ENCODE measurements at regions not wholly inside any gene's neighbourhood (a gene's known extent, or its start where the extent isn't known, plus 50 kb on each side); places are given as distances from the start of the nearest gene placed in this dataset.

DNA sequence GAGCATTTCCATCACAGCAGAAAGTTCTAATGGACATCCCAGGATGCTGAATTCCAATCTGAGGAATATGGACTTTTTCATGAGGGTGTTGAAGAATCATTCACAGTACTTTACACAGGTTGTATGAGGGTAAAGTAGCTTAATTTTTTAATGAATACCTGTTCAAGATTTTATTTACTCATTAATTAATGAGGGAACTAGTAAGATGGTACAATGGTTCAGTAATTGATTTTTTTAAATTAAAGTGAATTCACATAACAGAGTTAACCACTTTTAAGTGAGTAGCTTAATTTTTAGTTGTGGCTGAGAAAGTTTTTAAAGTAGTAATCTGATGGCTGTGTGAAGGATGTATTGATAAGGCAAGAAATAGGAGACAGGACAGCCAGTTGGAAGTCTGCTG lies 266.5 kb downstream of the GFRA1 start:
- no peak for DNase-seq

DNA sequence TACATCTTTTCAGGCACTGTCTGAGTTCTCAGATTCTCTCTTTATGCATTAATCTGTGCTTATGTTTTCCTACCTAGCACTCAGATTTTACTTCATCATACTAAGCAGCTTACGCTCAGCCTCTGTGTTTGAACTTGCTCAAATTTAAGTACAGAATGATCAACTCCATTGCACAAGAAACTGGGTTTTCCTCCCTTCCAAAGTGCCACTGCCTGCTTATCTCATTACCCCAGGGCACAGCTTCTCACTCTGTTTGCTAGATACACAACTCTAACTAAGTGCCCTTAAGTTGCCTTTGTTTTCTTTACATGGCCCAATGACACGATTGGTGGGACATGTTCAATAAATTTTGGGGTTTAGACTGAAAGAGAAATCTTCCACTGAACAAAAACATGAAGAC lies 267.7 kb downstream of the GFRA1 start:
- no peak for DNase-seq

DNA sequence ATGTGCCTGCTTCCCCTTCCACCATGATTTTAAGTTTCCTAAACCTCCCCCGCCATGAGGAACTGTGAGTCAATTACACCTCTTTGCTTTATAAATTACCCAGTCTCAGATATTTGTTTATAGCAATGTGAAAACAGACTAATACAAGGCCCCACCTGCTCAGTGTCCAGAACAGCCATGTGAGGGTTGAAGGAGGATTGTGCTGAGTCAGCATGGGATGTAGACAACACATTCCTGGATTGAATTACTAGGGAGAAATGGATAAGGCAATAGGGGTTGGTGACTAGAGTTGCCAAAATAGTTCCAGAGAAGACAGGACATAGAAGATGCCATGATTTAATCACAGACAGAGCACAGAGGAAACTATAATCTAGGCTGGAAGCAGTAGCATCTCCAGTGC lies 270.3 kb downstream of the GFRA1 start:
- no peak for DNase-seq

DNA sequence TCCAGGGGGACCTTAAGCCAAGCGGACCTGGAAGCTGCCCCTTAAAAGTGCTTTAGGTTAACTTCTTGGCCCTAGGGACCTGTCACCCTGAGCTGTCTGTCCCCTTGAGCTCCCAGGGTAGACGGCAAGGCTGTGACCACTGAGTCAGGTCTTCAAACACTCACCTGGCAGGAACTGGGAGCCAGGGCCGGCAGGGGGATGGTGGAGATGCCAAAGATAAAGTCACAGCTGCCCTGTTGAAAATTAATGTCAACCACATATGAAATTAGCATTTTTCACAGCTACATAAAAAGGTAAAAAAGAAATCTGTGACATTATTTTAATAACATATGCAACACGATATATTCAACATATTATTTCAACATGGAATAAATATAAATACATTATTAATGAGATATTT lies 271.0 kb downstream of the GFRA1 start:
- DNase-seq: no peak

DNA sequence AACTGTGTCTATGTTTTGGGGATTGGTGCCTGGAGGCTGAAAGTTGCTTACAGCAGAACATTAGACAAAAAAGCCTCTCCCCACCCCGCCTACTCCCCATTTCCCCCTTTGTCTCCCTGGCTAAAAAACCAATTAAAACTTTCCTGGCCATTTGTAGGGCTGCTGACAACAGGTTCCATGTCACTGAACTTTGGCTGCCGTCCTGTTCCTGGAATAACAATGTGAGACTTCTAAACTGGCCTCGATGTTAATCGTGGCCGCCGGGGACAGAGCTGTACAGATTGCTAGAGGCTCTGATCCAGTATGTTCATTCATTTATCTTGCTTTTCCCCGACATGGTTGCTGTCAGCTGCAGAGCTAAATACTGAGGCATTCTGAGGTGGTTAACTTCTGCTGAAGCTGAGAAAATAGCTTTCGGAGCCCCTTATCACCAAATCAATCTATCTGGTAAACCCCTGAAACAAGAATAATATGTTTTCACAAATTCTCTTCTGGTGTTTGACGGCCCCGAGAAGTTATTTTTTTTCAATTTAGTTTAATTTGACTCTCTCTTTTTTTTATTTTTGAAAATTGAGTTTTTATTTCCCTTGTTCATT lies 271.6 kb downstream of the GFRA1 start:
- peak in 22 of 58 donors; percentile 1 to 37 (median 16) for DNase-seq

DNA sequence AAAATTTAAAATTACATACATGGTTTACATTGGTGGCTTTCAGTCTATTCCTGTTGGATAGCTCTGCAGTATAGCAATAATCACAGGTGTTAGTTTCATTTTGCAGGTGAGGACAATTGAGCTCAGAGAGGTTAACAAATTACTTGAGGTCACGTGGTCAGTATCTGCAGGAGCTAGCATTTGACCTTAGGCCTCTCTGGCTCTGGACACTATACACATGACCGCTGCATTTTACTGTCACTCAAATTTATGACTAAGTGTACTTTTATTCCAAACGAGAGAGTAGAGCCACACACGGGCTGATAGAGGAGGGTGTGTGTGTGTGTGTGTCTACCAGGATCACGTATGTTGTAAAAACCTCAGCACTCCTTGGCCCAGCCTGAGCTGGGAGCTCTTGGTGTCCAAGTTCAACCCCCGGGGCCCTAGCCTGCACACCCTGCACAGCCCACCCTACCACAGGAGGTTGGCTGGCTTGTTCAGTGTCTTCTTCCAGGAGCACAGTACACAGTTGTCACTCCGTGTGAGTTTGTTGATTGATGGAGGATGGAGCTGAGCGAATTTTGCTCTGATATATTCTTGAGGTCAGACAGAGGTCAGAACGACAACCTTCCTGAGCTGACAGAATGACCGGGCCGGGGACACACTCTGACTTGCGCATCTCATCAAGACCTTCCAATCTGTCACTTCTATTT lies 272.7 kb downstream of the GFRA1 start:
- no peak for DNase-seq

Data from anterior cingulate cortex (tissue), 58 donors.